CD14-positive monocyte (primary cell): ENCODE measurements at regions not wholly inside any gene's neighbourhood (a gene's known extent, or its start where the extent isn't known, plus 50 kb on each side); places are given as distances from the start of the nearest gene placed in this dataset.

Experiments
- DNase-seq, 3 donors: peaks; one replicate each; pipeline ENCODE4 v3.0.0-alpha.2; 2011 to 2022
- H2AFZ ChIP-seq: 2 replicates; pipeline ENCODE4 v1.6.0; 2012; ENCODE audit warnings: mild to moderate bottlenecking, low read depth, low read length, inconsistent platforms; ENCODE audit not compliant: insufficient read depth, poor library complexity, severe bottlenecking
- H3K27ac ChIP-seq, 2 donors: 1 replicate in 1 of 2; 2 replicates in 1 of 2; pipeline ENCODE4 v1.5.1; 2012 to 2013; ENCODE audit warnings: low read length in 2 of 2, control low read depth in 1 of 2, inconsistent platforms in 1 of 2, low read depth in 1 of 2, mild to moderate bottlenecking in 1 of 2
- H3K27me3 ChIP-seq, 2 donors: one replicate each; pipeline versions ENCODE4 v1.6.0 to v1.6.1; 2011 to 2013; ENCODE audit warnings: low read length in 2 of 2; ENCODE audit not compliant: control insufficient read depth in 2 of 2, insufficient read depth in 2 of 2
- H3K36me3 ChIP-seq, 2 donors: replicated peaks in 1 of 2; 1 replicate in 1 of 2; 2 replicates in 1 of 2; pipeline versions ENCODE4 v1.5.1 to v1.6.1; 2012 to 2013; ENCODE audit warnings: low read length in 2 of 2, control low read depth in 1 of 2, inconsistent platforms in 1 of 2, mild to moderate bottlenecking in 1 of 2; ENCODE audit not compliant: insufficient read depth in 2 of 2, control insufficient read depth in 1 of 2
- H3K4me1 ChIP-seq, 2 donors: 1 replicate in 1 of 2; 2 replicates in 1 of 2; pipeline versions ENCODE4 v1.5.1 to v1.6.1; 2012 to 2013; ENCODE audit warnings: low read length in 2 of 2, control low read depth in 1 of 2, inconsistent platforms in 1 of 2, mild to moderate bottlenecking in 1 of 2, moderate library complexity in 1 of 2; ENCODE audit not compliant: insufficient read depth in 2 of 2, control insufficient read depth in 1 of 2
- H3K4me2 ChIP-seq: replicated peaks from 2 replicates; pipeline ENCODE3; 2012; ENCODE audit warnings: low read length, moderate library complexity, mild to moderate bottlenecking; ENCODE audit not compliant: poor library complexity, severe bottlenecking; ENCODE audit errors: extremely low read depth
- H3K4me3 ChIP-seq, 3 experiments: fragments of 200-600 bp in 1 of 3; sonication (generic) in 1 of 3; replicated peaks in 1 of 3; 1 replicate in 2 of 3; 2 replicates in 1 of 3; pipeline ENCODE4 v1.5.1; 2011 to 2013; ENCODE audit warnings: low read length in 3 of 3, mild to moderate bottlenecking in 3 of 3, control low read depth in 2 of 3, low read depth in 2 of 3, inconsistent platforms in 1 of 3, moderate library complexity in 1 of 3
- H3K79me2 ChIP-seq: 2 replicates; pipeline ENCODE4 v1.6.0; 2012; ENCODE audit warnings: mild to moderate bottlenecking, control low read depth, inconsistent platforms, low read length, moderate library complexity; ENCODE audit not compliant: insufficient read depth
- H3K9ac ChIP-seq: 2 replicates; pipeline ENCODE4 v1.6.0; 2017; ENCODE audit warnings: low read length, mild to moderate bottlenecking; ENCODE audit not compliant: insufficient read depth, poor library complexity, severe bottlenecking
- H3K9me3 ChIP-seq, 2 donors: replicated peaks in 1 of 2; 1 replicate in 1 of 2; 2 replicates in 1 of 2; pipeline versions ENCODE4 v1.5.1 to v1.6.1; 2012 to 2013; ENCODE audit warnings: low read length in 2 of 2, control low read depth in 1 of 2; ENCODE audit not compliant: control insufficient read depth in 1 of 2, insufficient read depth in 1 of 2
- H4K20me1 ChIP-seq: 2 replicates; pipeline ENCODE4 v1.6.0; 2012; ENCODE audit warnings: mild to moderate bottlenecking, low read length, control low read depth, moderate library complexity; ENCODE audit not compliant: insufficient read depth
- H3K27ac Mint-ChIP-seq, 7 donors: one replicate each; pipeline ENCODE4 v1.8.0; 2020; ENCODE audit warnings: mild to moderate bottlenecking in 7 of 7, mixed read lengths in 7 of 7, moderate library complexity in 6 of 7, inconsistent platforms in 2 of 7
- H3K27me3 Mint-ChIP-seq, 3 donors: one replicate each; pipeline ENCODE4 v1.8.0; 2021 to 2022; ENCODE audit warnings: low read depth in 3 of 3, mild to moderate bottlenecking in 3 of 3, mixed read lengths in 3 of 3, moderate library complexity in 3 of 3, inconsistent platforms in 1 of 3
- H3K36me3 Mint-ChIP-seq, 2 donors: one replicate each; pipeline ENCODE4 v1.8.0; 2020; ENCODE audit warnings: mixed read lengths in 2 of 2, inconsistent platforms in 1 of 2, mild to moderate bottlenecking in 1 of 2
- H3K4me1 Mint-ChIP-seq: one replicate; pipeline ENCODE4 v1.8.0; 2020; ENCODE audit warnings: mild to moderate bottlenecking, mixed read lengths
- H3K4me3 Mint-ChIP-seq, 2 donors: one replicate each; pipeline ENCODE4 v1.8.0; 2020; ENCODE audit warnings: mild to moderate bottlenecking in 2 of 2, mixed read lengths in 2 of 2, moderate library complexity in 1 of 2
- H3K9me3 Mint-ChIP-seq, 7 donors: one replicate each; pipeline ENCODE4 v1.8.0; 2020 to 2022; ENCODE audit warnings: mixed read lengths in 7 of 7, mild to moderate bottlenecking in 6 of 7, moderate library complexity in 6 of 7, inconsistent platforms in 2 of 7
- WGBS: methylation state at CpG from one replicate; pipeline ENCODE4 v1.1.5; 2013; ENCODE audit warnings: missing lambda C conversion rate; ENCODE audit not compliant: insufficient coverage; 5-methylcytosine and 5-hydroxymethylcytosine counted together
- intact Hi-C, 2 donors: fragments of 100-400 bp; cut with micrococcal nuclease; formaldehyde crosslinking; loops; one replicate each; pipeline versions ENCODE4 v1.15.0 to v1.15.1; 2023
- TF ChIP-seq, protein P1 (sequence below): fragments of 200-600 bp; IDR thresholded peaks from one replicate; pipeline ENCODE4 v1.8.0; 2022; ENCODE audit warnings: antibody characterized with exemption, mild to moderate bottlenecking

GRCh38 chr16:11414815-11415775 is 69.8 kb downstream of the RMI2 start:
- intact Hi-C loops = no loop called here
- no peaks in the 10 kb centered on the region for H3K27me3 ChIP-seq
- no peaks in the 10 kb centered on the region for H3K36me3 ChIP-seq
- H3K4me1 ChIP-seq = peaks cover 12 to 13% of the 10 kb centered on the region in 2 donors
- Mint-ChIP-seq H3K36me3 (peaks cover 0 to 3% of the 10 kb centered on the region in 2 donors), H3K27me3 (peaks cover 1 to 7% (median 6%) of the 10 kb centered on the region in 3 donors), H3K9me3 (peaks cover 0 to 5% (median 0%) of the 10 kb centered on the region in 7 donors), H3K4me3 (no peak overlapping the region), H3K27ac (no peak overlapping the region), H3K4me1 (peaks cover 15% of the 10 kb centered on the region)
- no peak overlapping the region for H2AFZ ChIP-seq
- 79% methylated on average over 16 of the region's 21 CpGs for WGBS
- no peaks in the 10 kb centered on the region for H4K20me1 ChIP-seq
- H3K9ac ChIP-seq = no peak overlapping the region
- H3K4me3 ChIP-seq = no peak overlapping the region
- no peaks in the 10 kb centered on the region for H3K79me2 ChIP-seq
- no peak overlapping the region for H3K27ac ChIP-seq
- TF ChIP-seq, protein P1, sequence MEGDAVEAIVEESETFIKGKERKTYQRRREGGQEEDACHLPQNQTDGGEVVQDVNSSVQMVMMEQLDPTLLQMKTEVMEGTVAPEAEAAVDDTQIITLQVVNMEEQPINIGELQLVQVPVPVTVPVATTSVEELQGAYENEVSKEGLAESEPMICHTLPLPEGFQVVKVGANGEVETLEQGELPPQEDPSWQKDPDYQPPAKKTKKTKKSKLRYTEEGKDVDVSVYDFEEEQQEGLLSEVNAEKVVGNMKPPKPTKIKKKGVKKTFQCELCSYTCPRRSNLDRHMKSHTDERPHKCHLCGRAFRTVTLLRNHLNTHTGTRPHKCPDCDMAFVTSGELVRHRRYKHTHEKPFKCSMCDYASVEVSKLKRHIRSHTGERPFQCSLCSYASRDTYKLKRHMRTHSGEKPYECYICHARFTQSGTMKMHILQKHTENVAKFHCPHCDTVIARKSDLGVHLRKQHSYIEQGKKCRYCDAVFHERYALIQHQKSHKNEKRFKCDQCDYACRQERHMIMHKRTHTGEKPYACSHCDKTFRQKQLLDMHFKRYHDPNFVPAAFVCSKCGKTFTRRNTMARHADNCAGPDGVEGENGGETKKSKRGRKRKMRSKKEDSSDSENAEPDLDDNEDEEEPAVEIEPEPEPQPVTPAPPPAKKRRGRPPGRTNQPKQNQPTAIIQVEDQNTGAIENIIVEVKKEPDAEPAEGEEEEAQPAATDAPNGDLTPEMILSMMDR = no peak
- H3K9me3 ChIP-seq = no peaks in the 10 kb centered on the region
- no peak overlapping the region for H3K4me2 ChIP-seq
- DNase-seq = no peak

GRCh38 chr16:11416228-11417001 is 71.2 kb downstream of the RMI2 start:
- Histone ChIP-seq H3K36me3 (no peaks in the 10 kb centered on the region), H4K20me1 (no peaks in the 10 kb centered on the region), H3K9ac (no peak overlapping the region), H3K79me2 (no peaks in the 10 kb centered on the region), H3K4me1 (no peaks in the 10 kb centered on the region), H3K27ac (no peak overlapping the region), H3K9me3 (no peaks in the 10 kb centered on the region), H2AFZ (no peak overlapping the region), H3K4me2 (no peak overlapping the region), H3K4me3 (no peak overlapping the region), H3K27me3 (no peaks in the 10 kb centered on the region)
- no peak overlapping the region for H3K27ac Mint-ChIP-seq
- 92% methylated on average over 10 of the region's 16 CpGs for WGBS
- peaks cover 0 to 3% of the 10 kb centered on the region in 2 donors for H3K36me3 Mint-ChIP-seq
- intact Hi-C loops = no loop called here
- DNase-seq = no peak
- peaks cover 0 to 5% (median 0%) of the 10 kb centered on the region in 7 donors for H3K9me3 Mint-ChIP-seq
- peaks cover 1 to 7% (median 6%) of the 10 kb centered on the region in 3 donors for H3K27me3 Mint-ChIP-seq
- TF ChIP-seq, protein P1 = no peak
- H3K4me1 Mint-ChIP-seq = peaks cover 3% of the 10 kb centered on the region
- no peak overlapping the region for H3K4me3 Mint-ChIP-seq
